Endothelial cell of umbilical vein (primary cell): ENCODE measurements at regions not wholly inside any gene's neighbourhood (a gene's known extent, or its start where the extent isn't known, plus 50 kb on each side); places are given as distances from the start of the nearest gene placed in this dataset.
A peak's percentile ranks its signal among the peaks of the same experiment; 100 is the strongest.

ENCODE experiments used
- BruUV-seq: library from RNA; stranded (reverse); fragments of 400-500 nt; replicated peaks from 2 replicates; lab custom pipeline; 2021; lab: Mats Ljungman, UMichigan
- CTCF ChIA-PET: fragments of 300-600, 350-600 bp; sonication (Branson Sonifier 250); formaldehyde crosslinking; loops from one replicate; lab custom pipeline; 2021; ENCODE audit warnings: antibody characterized with exemption, inconsistent platforms; lab: Charles Lee
- POLR2A ChIA-PET: fragments of 300-600, 350-600 bp; sonication (Branson Sonifier 250); formaldehyde crosslinking; loops from one replicate; lab custom pipeline; 2021; ENCODE audit warnings: antibody characterized with exemption, inconsistent platforms; lab: Charles Lee
- DNase-seq: peaks from one replicate; pipeline ENCODE4 v3.0.0-alpha.2; 2011; ENCODE audit warnings: low read depth, low spot score
- FAIRE-seq: peaks from 2 replicates; lab custom pipeline; 2011; peaks lifted over from hg19 to GRCh38; lab: Jason Lieb, UNC
- H2AFZ ChIP-seq: 2 replicates; pipeline ENCODE4 v1.6.0; 2012; ENCODE audit warnings: low read depth, low read length, control low read depth, inconsistent platforms
- H3K27ac ChIP-seq: 2 replicates; pipeline ENCODE4 v1.5.1; 2011; ENCODE audit warnings: low read depth, mild to moderate bottlenecking, control low read depth, low read length, moderate library complexity; ENCODE audit not compliant: insufficient read depth
- H3K27me3 ChIP-seq, 2 experiments: 2 replicates each; pipeline versions ENCODE4 v1.6.0 to v1.6.1; 2011; ENCODE audit warnings: low read length in 2 of 2, mixed read lengths in 1 of 2; ENCODE audit not compliant: control insufficient read depth in 2 of 2, insufficient read depth in 2 of 2
- H3K36me3 ChIP-seq, 2 experiments: 2 replicates in 1 of 2; 3 replicates in 1 of 2; pipeline ENCODE4 v1.5.1; 2011; ENCODE audit warnings: low read length in 2 of 2, mild to moderate bottlenecking in 1 of 2, moderate library complexity in 1 of 2; ENCODE audit not compliant: control insufficient read depth in 2 of 2, insufficient read depth in 2 of 2; ENCODE audit errors: extremely low read depth in 1 of 2
- H3K4me1 ChIP-seq: 3 replicates; pipeline ENCODE4 v1.5.1; 2011; ENCODE audit warnings: mild to moderate bottlenecking, low read length; ENCODE audit not compliant: control insufficient read depth, insufficient read depth; ENCODE audit errors: extremely low read depth
- H3K4me2 ChIP-seq: 2 replicates; pipeline ENCODE4 v1.6.1; 2011; ENCODE audit warnings: low read length, control low read depth, mixed read lengths; ENCODE audit not compliant: insufficient read depth
- H3K4me3 ChIP-seq, 3 experiments: fragments of 200-600 bp in 1 of 3; sonication (generic), shearing (Covaris generic) in 1 of 3; replicated peaks in 1 of 3; 2 replicates each; pipeline ENCODE4 v1.5.1; 2011 to 2016; ENCODE audit warnings: control low read depth in 3 of 3, low read length in 3 of 3, mild to moderate bottlenecking in 2 of 3, inconsistent platforms in 1 of 3, low read depth in 1 of 3, moderate library complexity in 1 of 3; ENCODE audit not compliant: insufficient read depth in 1 of 3
- H3K79me2 ChIP-seq: 2 replicates; pipeline ENCODE4 v1.6.0; 2012; ENCODE audit warnings: low read length, inconsistent platforms; ENCODE audit not compliant: control insufficient read depth, insufficient read depth
- H3K9ac ChIP-seq: replicated peaks from 2 replicates; pipeline ENCODE3; 2011; ENCODE audit warnings: low read length, control low read depth; ENCODE audit not compliant: insufficient read depth; ENCODE audit errors: extremely low read depth
- H3K9me1 ChIP-seq: replicated peaks from 3 replicates; pipeline ENCODE4 v1.6.0; 2011; ENCODE audit warnings: mild to moderate bottlenecking, low read length; ENCODE audit not compliant: control insufficient read depth, insufficient read depth; ENCODE audit errors: extremely low read depth
- H3K9me3 ChIP-seq: replicated peaks from 2 replicates; pipeline ENCODE4 v1.5.1; 2012; ENCODE audit warnings: low read length, inconsistent platforms; ENCODE audit not compliant: control insufficient read depth, insufficient read depth
- H4K20me1 ChIP-seq: replicated peaks from 2 replicates; pipeline ENCODE3; 2011; ENCODE audit warnings: mild to moderate bottlenecking, low read length; ENCODE audit not compliant: control insufficient read depth, insufficient read depth; ENCODE audit errors: extremely low read depth
- EZH2 ChIP-seq: IDR thresholded peaks from 2 replicates; pipeline ENCODE4 v1.6.1; 2012; ENCODE audit warnings: borderline replicate concordance, low read depth, mild to moderate bottlenecking, moderate library complexity, low read length, inconsistent platforms; ENCODE audit not compliant: severe bottlenecking
- FOS ChIP-seq: IDR thresholded peaks from 2 replicates; pipeline ENCODE4 v1.6.1; 2011; ENCODE audit warnings: mild to moderate bottlenecking, low read length, moderate library complexity, borderline replicate concordance; ENCODE audit not compliant: insufficient read depth
- GATA2 ChIP-seq: IDR thresholded peaks from 2 replicates; pipeline ENCODE4 v1.7.0; 2011; ENCODE audit warnings: low read depth, mild to moderate bottlenecking, moderate library complexity, mixed read lengths, low read length; ENCODE audit not compliant: insufficient read length, insufficient read depth
- JUN ChIP-seq: IDR thresholded peaks from 2 replicates; pipeline ENCODE4 v1.6.1; 2011; ENCODE audit warnings: borderline replicate concordance, low read depth; ENCODE audit not compliant: insufficient read length, insufficient read depth
- MYC ChIP-seq: IDR thresholded peaks from one replicate; pipeline ENCODE4 v1.6.1; 2011; ENCODE audit warnings: mild to moderate bottlenecking, low read depth, low read length
- POLR2A ChIP-seq: IDR thresholded peaks from 2 replicates; pipeline ENCODE4 v1.6.1; 2012; ENCODE audit warnings: low read depth, mild to moderate bottlenecking, control low read depth, low read length
- POLR2AphosphoS5 ChIP-seq: IDR thresholded peaks from 2 replicates; pipeline ENCODE4 v1.6.1; 2012; ENCODE audit warnings: low read depth, mild to moderate bottlenecking, control low read depth, low read length, moderate library complexity; ENCODE audit not compliant: insufficient read depth
- dilution Hi-C: fragments of 300-500 bp; cut with MboI; formaldehyde crosslinking; loops from one replicate; pipeline ENCODE4 v1.15.0; 2019; ENCODE audit warnings: low sequenced_read_pairs; ENCODE audit not compliant: extremely low pct_ligation_motif_present
- intact Hi-C: fragments of 100-400 bp; cut with micrococcal nuclease; formaldehyde crosslinking; loops from one replicate; pipeline ENCODE4 v1.10.0; 2022
- TF ChIP-seq, protein P1 (sequence below), 2 donors: IDR thresholded peaks; 1 replicate in 1 of 2; 2 replicates in 1 of 2; pipeline ENCODE4 v1.5.1; 2011; ENCODE audit warnings: low read length in 2 of 2, mild to moderate bottlenecking in 2 of 2, moderate library complexity in 2 of 2, control low read depth in 1 of 2, inconsistent platforms in 1 of 2, low read depth in 1 of 2; ENCODE audit not compliant: insufficient read depth in 1 of 2; ENCODE audit errors: extremely low read depth in 1 of 2
- TF ChIP-seq, protein P2 (sequence below): IDR thresholded peaks from 2 replicates; pipeline ENCODE4 v1.6.1; 2011; ENCODE audit not compliant: insufficient read depth, insufficient read length

DNA sequence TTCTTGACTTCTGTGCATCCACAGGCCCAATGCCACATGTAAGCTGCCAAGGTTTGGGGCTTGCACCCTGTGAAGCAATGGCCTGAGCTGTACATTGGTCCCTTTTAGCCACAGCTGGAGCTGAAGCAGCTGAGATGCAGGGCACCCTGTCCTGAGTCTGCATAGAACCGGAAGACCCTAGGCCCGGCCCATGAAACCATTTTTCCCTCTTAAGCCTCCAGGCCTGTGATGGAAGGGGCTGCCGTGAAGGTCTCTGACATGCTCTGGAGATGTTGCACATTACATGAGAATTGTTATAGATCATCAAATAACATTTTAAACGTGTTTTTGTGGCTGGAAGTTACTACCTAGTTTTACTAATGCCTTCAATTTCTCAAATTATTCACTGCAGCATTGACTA is 188.7 kb downstream of the RPAP3 start:
- Histone ChIP-seq H3K27ac (no peak overlapping the region), H3K4me1 (no peaks in the 10 kb centered on the region), H3K4me2 (no peak overlapping the region), H3K36me3 (no peaks in the 10 kb centered on the region), H3K4me3 (no peak overlapping the region), H3K9me1 (no peaks in the 10 kb centered on the region), H2AFZ (no peak overlapping the region), H3K27me3 (no peaks in the 10 kb centered on the region), H4K20me1 (no peaks in the 10 kb centered on the region), H3K9ac (no peak overlapping the region), H3K9me3 (no peaks in the 10 kb centered on the region), H3K79me2 (no peaks in the 10 kb centered on the region)
- BruUV-seq = no TSS peak
- no peak for DNase-seq
- ChIA-PET CTCF (no interaction called here), POLR2A (no interaction called here)
- intact Hi-C loops (no loop called here), dilution Hi-C loops (no loop called here)
- TF ChIP-seq MYC = no peak
- no peak for TF ChIP-seq GATA2
- FAIRE-seq = no peak

DNA sequence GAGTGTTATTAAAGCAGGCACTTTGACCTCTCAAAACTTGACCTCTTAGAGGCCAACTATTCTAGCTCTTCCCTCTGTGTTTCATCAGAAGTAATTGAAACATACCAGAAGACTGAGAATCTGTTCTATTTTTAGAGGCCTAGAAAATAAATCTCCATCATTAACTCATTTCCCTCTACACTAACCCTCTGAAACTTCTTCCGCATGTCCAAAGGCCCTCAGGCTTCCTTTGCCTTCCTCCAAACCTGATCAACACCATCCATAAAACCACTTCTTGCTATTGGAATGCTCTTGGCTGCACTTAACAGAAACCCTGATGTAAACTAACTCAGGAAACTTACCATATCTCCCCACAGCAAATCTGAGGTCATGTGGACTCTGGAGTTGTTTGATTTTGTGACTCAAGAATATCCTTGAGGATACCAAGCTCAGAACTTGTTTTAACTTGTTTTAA is 196.4 kb downstream of the RPAP3 start:
- no peaks in the 10 kb centered on the region for H3K9me1 ChIP-seq
- DNase-seq (peak; percentile 28), FAIRE-seq (no peak)
- no peak overlapping the region for H3K4me2 ChIP-seq
- no peaks in the 10 kb centered on the region for H4K20me1 ChIP-seq
- no peak overlapping the region for H2AFZ ChIP-seq
- no peak overlapping the region for H3K4me3 ChIP-seq
- ChIA-PET CTCF (interaction anchor here (0.7 kb wide), 1 partner anchor 38 kb away, joined by 3 read pairs; no protein-coding TSS in a partner anchor), POLR2A (no interaction called here)
- H3K27me3 ChIP-seq = no peaks in the 10 kb centered on the region
- peaks cover 13% of the 10 kb centered on the region for H3K4me1 ChIP-seq
- no TSS peak for BruUV-seq
- TF ChIP-seq EZH2 = no peak
- no peak for TF ChIP-seq FOS
- no peak for TF ChIP-seq JUN
- TF ChIP-seq GATA2 = no peak
- no peak for TF ChIP-seq POLR2AphosphoS5
- TF ChIP-seq, protein P1, sequence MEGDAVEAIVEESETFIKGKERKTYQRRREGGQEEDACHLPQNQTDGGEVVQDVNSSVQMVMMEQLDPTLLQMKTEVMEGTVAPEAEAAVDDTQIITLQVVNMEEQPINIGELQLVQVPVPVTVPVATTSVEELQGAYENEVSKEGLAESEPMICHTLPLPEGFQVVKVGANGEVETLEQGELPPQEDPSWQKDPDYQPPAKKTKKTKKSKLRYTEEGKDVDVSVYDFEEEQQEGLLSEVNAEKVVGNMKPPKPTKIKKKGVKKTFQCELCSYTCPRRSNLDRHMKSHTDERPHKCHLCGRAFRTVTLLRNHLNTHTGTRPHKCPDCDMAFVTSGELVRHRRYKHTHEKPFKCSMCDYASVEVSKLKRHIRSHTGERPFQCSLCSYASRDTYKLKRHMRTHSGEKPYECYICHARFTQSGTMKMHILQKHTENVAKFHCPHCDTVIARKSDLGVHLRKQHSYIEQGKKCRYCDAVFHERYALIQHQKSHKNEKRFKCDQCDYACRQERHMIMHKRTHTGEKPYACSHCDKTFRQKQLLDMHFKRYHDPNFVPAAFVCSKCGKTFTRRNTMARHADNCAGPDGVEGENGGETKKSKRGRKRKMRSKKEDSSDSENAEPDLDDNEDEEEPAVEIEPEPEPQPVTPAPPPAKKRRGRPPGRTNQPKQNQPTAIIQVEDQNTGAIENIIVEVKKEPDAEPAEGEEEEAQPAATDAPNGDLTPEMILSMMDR (IDR thresholded peaks at IDR 0.05; ENCODE audit: extremely low read depth in 1 of 2, insufficient read depth in 1 of 2, low read depth in 1 of 2, low read length in 2 of 2) = no peak
- no peak for TF ChIP-seq MYC
- no peak for TF ChIP-seq POLR2A
- TF ChIP-seq, protein P2, sequence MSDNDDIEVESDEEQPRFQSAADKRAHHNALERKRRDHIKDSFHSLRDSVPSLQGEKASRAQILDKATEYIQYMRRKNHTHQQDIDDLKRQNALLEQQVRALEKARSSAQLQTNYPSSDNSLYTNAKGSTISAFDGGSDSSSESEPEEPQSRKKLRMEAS = no peak
- no peaks in the 10 kb centered on the region for H3K79me2 ChIP-seq
- intact Hi-C loops (no loop called here), dilution Hi-C loops (no loop called here)
- H3K9ac ChIP-seq = no peak overlapping the region
- no peaks in the 10 kb centered on the region for H3K9me3 ChIP-seq
- H3K27ac ChIP-seq = no peak overlapping the region
- H3K36me3 ChIP-seq = no peaks in the 10 kb centered on the region
